ENCODE measurements at regions not wholly inside any gene's neighbourhood (a gene's known extent, or its start where the extent isn't known, plus 50 kb on each side); places are given as distances from the start of the nearest gene placed in this dataset.

GRCh38 chr6:169339731-169340309 lies 86.2 kb upstream of the THBS2 start:
- TF ChIP-seq, protein P1, sequence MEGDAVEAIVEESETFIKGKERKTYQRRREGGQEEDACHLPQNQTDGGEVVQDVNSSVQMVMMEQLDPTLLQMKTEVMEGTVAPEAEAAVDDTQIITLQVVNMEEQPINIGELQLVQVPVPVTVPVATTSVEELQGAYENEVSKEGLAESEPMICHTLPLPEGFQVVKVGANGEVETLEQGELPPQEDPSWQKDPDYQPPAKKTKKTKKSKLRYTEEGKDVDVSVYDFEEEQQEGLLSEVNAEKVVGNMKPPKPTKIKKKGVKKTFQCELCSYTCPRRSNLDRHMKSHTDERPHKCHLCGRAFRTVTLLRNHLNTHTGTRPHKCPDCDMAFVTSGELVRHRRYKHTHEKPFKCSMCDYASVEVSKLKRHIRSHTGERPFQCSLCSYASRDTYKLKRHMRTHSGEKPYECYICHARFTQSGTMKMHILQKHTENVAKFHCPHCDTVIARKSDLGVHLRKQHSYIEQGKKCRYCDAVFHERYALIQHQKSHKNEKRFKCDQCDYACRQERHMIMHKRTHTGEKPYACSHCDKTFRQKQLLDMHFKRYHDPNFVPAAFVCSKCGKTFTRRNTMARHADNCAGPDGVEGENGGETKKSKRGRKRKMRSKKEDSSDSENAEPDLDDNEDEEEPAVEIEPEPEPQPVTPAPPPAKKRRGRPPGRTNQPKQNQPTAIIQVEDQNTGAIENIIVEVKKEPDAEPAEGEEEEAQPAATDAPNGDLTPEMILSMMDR (IDR thresholded peaks at IDR 0.05): no peak
- TF ChIP-seq EP300 (IDR thresholded peaks at IDR 0.05): no peak
- TF ChIP-seq POLR2A (IDR thresholded peaks at IDR 0.05): no peak
